HEK293T (cell line): ENCODE measurements at regions not wholly inside any gene's neighbourhood (a gene's known extent, or its start where the extent isn't known, plus 50 kb on each side); places are given as distances from the start of the nearest gene placed in this dataset.

Experiments
- BHLHE40 ChIP-seq: fragments of 450-650 bp; IDR thresholded peaks from 2 replicates; pipeline ENCODE4 v1.6.1; 2016; ENCODE audit warnings: mild to moderate bottlenecking, moderate library complexity, borderline replicate concordance
- FOXM1 ChIP-seq: fragments of 450-650 bp; IDR thresholded peaks from 2 replicates; pipeline ENCODE4 v1.6.1; 2017; ENCODE audit warnings: mild to moderate bottlenecking, borderline replicate concordance
- ZNF384 ChIP-seq: fragments of 450-650 bp; IDR thresholded peaks from 2 replicates; pipeline ENCODE4 v1.6.1; 2016

DNA sequence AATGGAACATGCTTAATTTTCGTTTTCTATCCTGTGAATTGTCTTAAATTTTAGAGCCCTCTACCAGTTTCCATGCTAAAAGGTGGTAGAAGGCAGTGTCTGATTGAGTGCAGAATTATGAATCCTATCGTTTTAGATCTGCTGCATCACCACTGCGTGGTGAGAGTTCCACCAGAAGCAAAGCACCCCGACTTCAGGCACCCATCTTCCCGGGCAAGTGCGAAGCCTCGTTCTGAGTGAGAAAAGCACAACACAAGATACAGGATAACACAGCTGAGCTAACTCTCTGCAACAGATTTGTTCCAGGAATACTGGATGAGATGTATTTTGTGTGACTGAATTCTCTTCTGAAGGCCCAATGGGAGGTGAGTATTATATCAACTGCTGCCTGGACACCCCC, 471.5 kb downstream of the EIPR1 start:
- TF ChIP-seq FOXM1 (no peak), BHLHE40 (no peak), ZNF384 (no peak)
